HL-60 (cell line): ENCODE measurements at regions not wholly inside any gene's neighbourhood (a gene's known extent, or its start where the extent isn't known, plus 50 kb on each side); places are given as distances from the start of the nearest gene placed in this dataset.

ENCODE experiments used
- GABPA ChIP-seq: IDR thresholded peaks from 2 replicates; pipeline ENCODE4 v1.6.1; 2012; ENCODE audit warnings: low read depth
- POLR2AphosphoS5 ChIP-seq: IDR thresholded peaks from 2 replicates; pipeline ENCODE4 v1.6.1; 2012; ENCODE audit warnings: low read depth
- SPI1 ChIP-seq: IDR thresholded peaks from 2 replicates; pipeline ENCODE4 v1.6.1; 2012; ENCODE audit warnings: low read depth, mild to moderate bottlenecking, borderline replicate concordance
- TF ChIP-seq, protein P1 (sequence below): IDR thresholded peaks from one replicate; pipeline ENCODE4 v1.5.1; 2011; ENCODE audit warnings: low read length, control low read depth, inconsistent platforms; ENCODE audit not compliant: insufficient read depth
- TF ChIP-seq, protein P2 (sequence below): IDR thresholded peaks from 2 replicates; pipeline ENCODE4 v1.6.1; 2012; ENCODE audit warnings: low read depth; ENCODE audit not compliant: insufficient replicate concordance

DNA sequence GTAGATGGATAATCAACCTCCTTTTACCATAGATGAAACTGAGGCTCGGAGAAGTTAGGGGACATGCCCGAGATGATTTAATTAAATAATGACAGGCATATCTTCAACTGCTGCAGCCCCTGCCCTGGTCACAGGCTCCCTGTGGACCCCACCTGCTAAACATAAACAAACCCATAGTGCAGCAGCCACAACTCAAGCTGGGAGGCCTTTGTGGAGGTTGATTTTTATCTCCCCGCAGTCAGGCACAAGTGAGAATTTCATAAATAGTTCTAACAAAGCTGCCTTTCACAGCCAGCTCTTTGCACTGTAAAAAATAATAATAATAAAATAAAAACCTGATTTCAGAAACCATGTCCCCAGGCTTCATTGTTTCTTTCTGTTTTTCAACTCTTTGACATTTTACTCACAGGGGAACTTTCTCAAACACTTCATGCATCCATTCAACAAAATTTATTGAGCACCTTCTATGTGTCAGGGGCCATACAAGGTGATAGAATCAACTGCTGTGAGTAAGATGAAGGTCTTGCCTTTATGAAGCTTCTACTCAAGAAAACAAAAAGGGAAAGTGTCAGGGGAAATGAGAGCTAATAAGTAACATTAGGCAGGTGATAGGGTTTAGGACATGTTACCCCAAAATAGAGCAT lies 393.6 kb upstream of the PROK2 start:
- TF ChIP-seq POLR2AphosphoS5: no peak
- TF ChIP-seq, protein P1, sequence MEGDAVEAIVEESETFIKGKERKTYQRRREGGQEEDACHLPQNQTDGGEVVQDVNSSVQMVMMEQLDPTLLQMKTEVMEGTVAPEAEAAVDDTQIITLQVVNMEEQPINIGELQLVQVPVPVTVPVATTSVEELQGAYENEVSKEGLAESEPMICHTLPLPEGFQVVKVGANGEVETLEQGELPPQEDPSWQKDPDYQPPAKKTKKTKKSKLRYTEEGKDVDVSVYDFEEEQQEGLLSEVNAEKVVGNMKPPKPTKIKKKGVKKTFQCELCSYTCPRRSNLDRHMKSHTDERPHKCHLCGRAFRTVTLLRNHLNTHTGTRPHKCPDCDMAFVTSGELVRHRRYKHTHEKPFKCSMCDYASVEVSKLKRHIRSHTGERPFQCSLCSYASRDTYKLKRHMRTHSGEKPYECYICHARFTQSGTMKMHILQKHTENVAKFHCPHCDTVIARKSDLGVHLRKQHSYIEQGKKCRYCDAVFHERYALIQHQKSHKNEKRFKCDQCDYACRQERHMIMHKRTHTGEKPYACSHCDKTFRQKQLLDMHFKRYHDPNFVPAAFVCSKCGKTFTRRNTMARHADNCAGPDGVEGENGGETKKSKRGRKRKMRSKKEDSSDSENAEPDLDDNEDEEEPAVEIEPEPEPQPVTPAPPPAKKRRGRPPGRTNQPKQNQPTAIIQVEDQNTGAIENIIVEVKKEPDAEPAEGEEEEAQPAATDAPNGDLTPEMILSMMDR: no peak
- no peak for TF ChIP-seq GABPA
- TF ChIP-seq, protein P2, sequence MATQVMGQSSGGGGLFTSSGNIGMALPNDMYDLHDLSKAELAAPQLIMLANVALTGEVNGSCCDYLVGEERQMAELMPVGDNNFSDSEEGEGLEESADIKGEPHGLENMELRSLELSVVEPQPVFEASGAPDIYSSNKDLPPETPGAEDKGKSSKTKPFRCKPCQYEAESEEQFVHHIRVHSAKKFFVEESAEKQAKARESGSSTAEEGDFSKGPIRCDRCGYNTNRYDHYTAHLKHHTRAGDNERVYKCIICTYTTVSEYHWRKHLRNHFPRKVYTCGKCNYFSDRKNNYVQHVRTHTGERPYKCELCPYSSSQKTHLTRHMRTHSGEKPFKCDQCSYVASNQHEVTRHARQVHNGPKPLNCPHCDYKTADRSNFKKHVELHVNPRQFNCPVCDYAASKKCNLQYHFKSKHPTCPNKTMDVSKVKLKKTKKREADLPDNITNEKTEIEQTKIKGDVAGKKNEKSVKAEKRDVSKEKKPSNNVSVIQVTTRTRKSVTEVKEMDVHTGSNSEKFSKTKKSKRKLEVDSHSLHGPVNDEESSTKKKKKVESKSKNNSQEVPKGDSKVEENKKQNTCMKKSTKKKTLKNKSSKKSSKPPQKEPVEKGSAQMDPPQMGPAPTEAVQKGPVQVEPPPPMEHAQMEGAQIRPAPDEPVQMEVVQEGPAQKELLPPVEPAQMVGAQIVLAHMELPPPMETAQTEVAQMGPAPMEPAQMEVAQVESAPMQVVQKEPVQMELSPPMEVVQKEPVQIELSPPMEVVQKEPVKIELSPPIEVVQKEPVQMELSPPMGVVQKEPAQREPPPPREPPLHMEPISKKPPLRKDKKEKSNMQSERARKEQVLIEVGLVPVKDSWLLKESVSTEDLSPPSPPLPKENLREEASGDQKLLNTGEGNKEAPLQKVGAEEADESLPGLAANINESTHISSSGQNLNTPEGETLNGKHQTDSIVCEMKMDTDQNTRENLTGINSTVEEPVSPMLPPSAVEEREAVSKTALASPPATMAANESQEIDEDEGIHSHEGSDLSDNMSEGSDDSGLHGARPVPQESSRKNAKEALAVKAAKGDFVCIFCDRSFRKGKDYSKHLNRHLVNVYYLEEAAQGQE: no peak
- no peak for TF ChIP-seq SPI1
